Mesodermal cell (in vitro differentiated cells): ENCODE measurements at regions not wholly inside any gene's neighbourhood (a gene's known extent, or its start where the extent isn't known, plus 50 kb on each side); places are given as distances from the start of the nearest gene placed in this dataset.

ENCODE experiments used
- H3K27ac ChIP-seq: 2 replicates; pipeline ENCODE4 v1.7.0; 2013; ENCODE audit warnings: mild to moderate bottlenecking, low read depth, low read length, moderate library complexity; ENCODE audit not compliant: severe bottlenecking
- H3K36me3 ChIP-seq: 2 replicates; pipeline ENCODE4 v1.7.1; 2013; ENCODE audit warnings: mild to moderate bottlenecking, low read length, moderate library complexity; ENCODE audit not compliant: control insufficient read depth, insufficient read depth
- H3K4me1 ChIP-seq: one replicate; pipeline ENCODE4 v1.7.1; 2013; ENCODE audit warnings: mild to moderate bottlenecking, low read length; ENCODE audit not compliant: insufficient read depth, control insufficient read depth, poor library complexity, severe bottlenecking
- H3K4me3 ChIP-seq: 2 replicates; pipeline ENCODE4 v1.7.0; 2013; ENCODE audit warnings: low read length, control low read depth, mild to moderate bottlenecking; ENCODE audit not compliant: insufficient read depth, poor library complexity, severe bottlenecking; ENCODE audit errors: extremely low read depth
- H3K9me3 ChIP-seq: 2 replicates; pipeline ENCODE4 v1.7.1; 2013; ENCODE audit warnings: mild to moderate bottlenecking, low read length, moderate library complexity; ENCODE audit not compliant: control insufficient read depth
- WGBS, 2 experiments: methylation state at CpG; one replicate each; pipeline ENCODE4 v1.1.5; 2013; ENCODE audit warnings: missing lambda C conversion rate in 2 of 2; ENCODE audit not compliant: insufficient coverage in 2 of 2; 5-methylcytosine and 5-hydroxymethylcytosine counted together

- H3K27ac ChIP-seq: no peak overlapping the region
- no peaks in the 10 kb centered on the region for H3K36me3 ChIP-seq
- 88% methylated on average over 1 of the region's 1 CpG; no CpG with 5 or more reads in 1 of the 2 experiments for WGBS, 2 experiments
Measured at GRCh38 chr1:184294101-184294500, 92.7 kb upstream of the C1orf21 start.

GRCh38 chr1:184296466-184297243 lies 90.2 kb upstream of the C1orf21 start:
- Histone ChIP-seq H3K9me3 (no peaks in the 10 kb centered on the region), H3K4me1 (peaks cover 12% of the 10 kb centered on the region), H3K4me3 (no peak overlapping the region), H3K27ac (peak overlapping the region; percentile 72), H3K36me3 (no peaks in the 10 kb centered on the region)
- 69 to 83% methylated on average over 4 to 6 of the region's 10 CpGs for WGBS, 2 experiments

More at GRCh38 chr1:184294101-184294500, 92.7 kb upstream of the C1orf21 start:
- Histone ChIP-seq H3K9me3 (peaks cover 12% of the 10 kb centered on the region), H3K4me1 (peaks cover 9% of the 10 kb centered on the region), H3K4me3 (no peak overlapping the region)

- no peaks in the 10 kb centered on the region for H3K36me3 ChIP-seq
- no peak overlapping the region for H3K4me3 ChIP-seq
- H3K9me3 ChIP-seq: no peaks in the 10 kb centered on the region
- H3K27ac ChIP-seq: peak overlapping the region; percentile 72
- peaks cover 12% of the 10 kb centered on the region for H3K4me1 ChIP-seq
- 75 to 100% methylated on average over 1 to 2 of the region's 3 CpGs for WGBS, 2 experiments
Measured at GRCh38 chr1:184297244-184297750, 89.5 kb upstream of the C1orf21 start.

- no peak overlapping the region for H3K4me3 ChIP-seq
- peaks cover 12% of the 10 kb centered on the region for H3K4me1 ChIP-seq
- WGBS, 2 experiments: 77 to 88% methylated on average over 2 to 3 of the region's 6 CpGs
- no peaks in the 10 kb centered on the region for H3K9me3 ChIP-seq
- H3K36me3 ChIP-seq: no peaks in the 10 kb centered on the region
- H3K27ac ChIP-seq: peak overlapping the region; percentile 60
Measured at GRCh38 chr1:184298440-184299405, 88.1 kb upstream of the C1orf21 start.

GRCh38 chr1:184299406-184299790 lies 87.4 kb upstream of the C1orf21 start:
- peak overlapping the region; percentile 60 for H3K27ac ChIP-seq
- no peaks in the 10 kb centered on the region for H3K36me3 ChIP-seq
- H3K9me3 ChIP-seq: no peaks in the 10 kb centered on the region
- 89 to 100% methylated on average over 1 to 2 of the region's 2 CpGs for WGBS, 2 experiments
- peaks cover 12% of the 10 kb centered on the region for H3K4me1 ChIP-seq
- no peak overlapping the region for H3K4me3 ChIP-seq

GRCh38 chr1:184299796-184300195 lies 87.0 kb upstream of the C1orf21 start:
- H3K4me1 ChIP-seq: peaks cover 12% of the 10 kb centered on the region
- 83 to 88% methylated on average over 1 of the region's 2 CpGs for WGBS, 2 experiments
- H3K4me3 ChIP-seq: no peak overlapping the region
- no peaks in the 10 kb centered on the region for H3K36me3 ChIP-seq
- H3K27ac ChIP-seq: no peak overlapping the region
- no peaks in the 10 kb centered on the region for H3K9me3 ChIP-seq

- no peak overlapping the region for H3K4me3 ChIP-seq
- 94 to 100% methylated on average over 1 to 4 of the region's 4 CpGs for WGBS, 2 experiments
- H3K9me3 ChIP-seq: no peaks in the 10 kb centered on the region
- H3K27ac ChIP-seq: no peak overlapping the region
- H3K36me3 ChIP-seq: no peaks in the 10 kb centered on the region
- H3K4me1 ChIP-seq: peaks cover 12% of the 10 kb centered on the region
Measured at GRCh38 chr1:184300446-184300845, 86.4 kb upstream of the C1orf21 start.

GRCh38 chr1:184301227-184301626 lies 85.6 kb upstream of the C1orf21 start:
- H3K9me3 ChIP-seq: no peaks in the 10 kb centered on the region
- H3K4me3 ChIP-seq: no peak overlapping the region
- H3K27ac ChIP-seq: no peak overlapping the region
- 80% methylated on average over 1 of the region's 1 CpG; no CpG with 5 or more reads in 1 of the 2 experiments for WGBS, 2 experiments
- H3K4me1 ChIP-seq: peaks cover 12% of the 10 kb centered on the region
- no peaks in the 10 kb centered on the region for H3K36me3 ChIP-seq

GRCh38 chr1:184302346-184302745 lies 84.5 kb upstream of the C1orf21 start:
- WGBS, 2 experiments: 88% methylated on average over 2 of the region's 3 CpGs; no CpG with 5 or more reads in 1 of the 2 experiments

GRCh38 chr1:184310157-184310819 lies 76.5 kb upstream of the C1orf21 start:
- WGBS, 2 experiments: 80 to 100% methylated on average over 1 of the region's 1 CpG
- H3K4me1 ChIP-seq: no peaks in the 10 kb centered on the region
- no peak overlapping the region for H3K4me3 ChIP-seq
- H3K36me3 ChIP-seq: no peaks in the 10 kb centered on the region
- H3K27ac ChIP-seq: no peak overlapping the region
- no peaks in the 10 kb centered on the region for H3K9me3 ChIP-seq

More at GRCh38 chr1:184302346-184302745, 84.5 kb upstream of the C1orf21 start:
- H3K36me3 ChIP-seq: no peaks in the 10 kb centered on the region
- no peak overlapping the region for H3K4me3 ChIP-seq
- peaks cover 12% of the 10 kb centered on the region for H3K4me1 ChIP-seq
- no peaks in the 10 kb centered on the region for H3K9me3 ChIP-seq
- no peak overlapping the region for H3K27ac ChIP-seq
